ENCODE measurements at regions not wholly inside any gene's neighbourhood (a gene's known extent, or its start where the extent isn't known, plus 50 kb on each side); places are given as distances from the start of the nearest gene placed in this dataset.
"Not testable (repeated sequence)": the region's sequence is repeated elsewhere in the genome, so short reads cannot be mapped to it uniquely, and the experiment has no call there.

DNA sequence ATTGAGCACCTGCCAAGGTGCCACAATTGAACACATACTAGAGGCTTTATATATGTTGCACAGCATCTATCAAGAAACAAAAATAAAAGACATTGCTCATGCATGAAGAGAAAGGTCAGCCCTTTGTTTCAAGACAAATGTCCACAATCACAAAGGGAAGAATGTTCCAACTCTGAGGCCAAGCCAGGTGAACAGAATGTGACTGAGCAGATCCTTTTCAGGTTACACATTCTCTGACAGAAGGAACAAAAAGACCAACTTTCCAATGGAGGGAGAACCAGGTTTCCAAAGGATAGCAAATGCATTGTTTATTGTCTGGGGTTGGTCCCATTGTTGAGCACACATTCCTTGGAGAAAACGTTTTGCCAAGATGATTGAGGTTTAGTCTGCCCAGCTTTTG, 50.2 kb upstream of the FAM174B start:
- DNase-seq = no peak

DNA sequence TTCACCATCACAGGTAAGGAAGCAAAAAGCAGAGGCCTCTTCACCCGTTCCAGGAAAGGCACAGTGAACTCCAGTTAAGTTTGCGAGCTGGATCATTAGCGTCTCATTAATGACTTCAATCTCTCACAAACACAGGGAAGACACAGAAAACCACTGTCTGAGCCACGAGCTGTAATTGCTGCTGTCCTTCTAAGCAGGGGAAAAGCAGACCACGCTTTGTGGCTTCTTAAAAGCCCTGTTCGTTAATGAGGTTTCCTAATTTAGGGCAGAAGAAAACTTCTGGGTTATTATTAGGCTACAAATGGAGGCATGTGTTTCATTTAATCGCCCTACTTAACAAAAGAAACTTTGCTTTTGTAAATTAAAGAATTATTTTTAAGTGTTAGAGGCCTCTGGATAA, 50.6 kb upstream of the FAM174B start:
- no peak for DNase-seq

- DNase-seq = no peak
Measured at GRCh38 chr15:92707880-92708551, 52.4 kb upstream of the FAM174B start.

GRCh38 chr15:92708635-92709034, 53.1 kb upstream of the FAM174B start:
- no peak for DNase-seq

GRCh38 chr15:92709110-92709790, 53.7 kb upstream of the FAM174B start:
- peak; percentile 59 for DNase-seq

DNA sequence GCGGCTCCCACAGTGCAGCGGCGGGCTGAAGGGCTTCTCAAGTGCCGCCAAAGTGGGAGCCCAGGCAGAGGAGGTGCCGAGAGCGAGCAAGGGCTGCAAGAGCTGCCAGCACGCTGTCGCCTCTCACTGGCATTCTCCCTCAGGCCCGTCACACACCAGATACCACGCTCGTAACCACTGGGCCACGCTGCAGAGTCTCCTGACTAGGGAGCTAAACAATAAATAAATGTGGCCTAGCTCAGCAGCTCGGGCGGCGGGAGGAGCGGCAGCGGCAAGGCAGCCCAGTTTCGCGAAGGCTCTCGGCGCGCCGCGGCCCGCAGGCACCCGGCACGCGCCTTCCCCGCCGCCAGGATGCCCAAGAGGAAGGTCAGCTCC, 55.9 kb upstream of the FAM174B start:
- DNase-seq = no peak

GRCh38 chr15:92714077-92714476, 58.5 kb upstream of the FAM174B start:
- peak; percentile 24 for DNase-seq

DNA sequence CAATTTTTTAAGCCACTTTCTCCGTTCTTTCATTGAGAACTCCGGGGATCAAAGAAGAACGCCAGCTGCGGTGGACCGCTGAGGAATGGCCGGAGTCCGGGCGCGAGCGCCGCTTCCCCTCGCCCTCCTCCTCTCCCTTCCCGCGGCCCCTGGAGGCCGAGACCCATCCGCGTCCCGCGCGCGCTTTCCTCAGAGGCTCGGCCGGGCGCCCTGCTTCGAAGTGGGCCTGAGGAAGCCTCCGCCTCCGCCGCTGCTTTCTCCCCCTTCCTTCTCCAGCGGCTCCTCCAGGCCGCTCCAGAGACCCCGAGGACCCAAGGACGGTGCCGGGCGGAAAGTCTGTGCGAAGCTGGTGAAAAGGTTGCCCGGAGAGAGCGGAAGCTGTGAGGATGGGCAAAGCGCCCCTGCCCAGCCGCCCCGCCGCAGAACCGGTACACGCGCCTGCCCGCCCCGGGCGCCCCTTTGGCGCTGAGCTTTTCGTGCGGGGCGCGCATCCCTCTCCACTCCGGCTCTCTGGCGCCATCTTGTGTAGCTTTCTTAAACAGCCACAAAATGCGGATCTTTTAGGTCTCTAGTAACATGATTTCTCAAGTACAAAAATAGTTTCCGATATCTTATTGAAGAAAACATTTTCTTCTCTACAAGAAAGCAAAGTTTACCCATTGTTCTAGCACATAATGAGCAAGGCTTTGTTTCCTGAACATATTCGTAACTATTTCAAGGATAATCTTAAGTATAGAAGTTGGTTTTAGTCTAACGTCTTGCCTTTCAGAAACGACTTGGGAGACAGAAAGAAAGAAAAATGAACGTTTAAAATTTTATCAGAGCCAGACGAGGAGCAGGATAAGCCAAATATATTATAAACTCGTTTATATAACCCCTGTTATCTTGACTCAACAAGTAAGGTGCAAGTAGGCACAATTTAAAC, 59.2 kb upstream of the FAM174B start:
- peak; percentile 86 for DNase-seq

DNA sequence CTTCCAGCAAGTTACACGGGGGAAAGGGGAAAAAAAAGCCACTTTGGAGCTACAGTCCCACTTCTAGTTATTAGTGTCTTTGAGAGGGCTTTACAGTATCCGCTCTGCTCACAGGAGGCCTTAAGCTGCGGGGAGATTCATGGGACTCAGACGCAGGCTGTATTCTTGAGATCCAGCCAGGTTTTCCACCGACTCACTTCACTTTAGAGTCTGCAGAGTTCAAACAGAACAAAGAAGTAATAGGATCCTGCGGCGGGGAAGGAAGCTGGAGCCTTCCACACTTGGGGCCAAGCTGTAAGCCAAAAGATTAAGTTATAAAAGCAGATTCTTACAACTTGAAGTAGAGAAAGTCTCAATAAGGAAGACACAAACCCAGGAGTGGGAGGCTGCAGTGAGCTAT, 60.2 kb upstream of the FAM174B start:
- DNase-seq = no peak

GRCh38 chr15:92719021-92719420, 63.4 kb upstream of the FAM174B start:
- no peak for DNase-seq

- no peak for DNase-seq
Measured at GRCh38 chr15:92724144-92724543, 68.6 kb upstream of the FAM174B start.

- no peak for DNase-seq
Measured at GRCh38 chr15:92725171-92725570, 69.6 kb upstream of the FAM174B start.

DNA sequence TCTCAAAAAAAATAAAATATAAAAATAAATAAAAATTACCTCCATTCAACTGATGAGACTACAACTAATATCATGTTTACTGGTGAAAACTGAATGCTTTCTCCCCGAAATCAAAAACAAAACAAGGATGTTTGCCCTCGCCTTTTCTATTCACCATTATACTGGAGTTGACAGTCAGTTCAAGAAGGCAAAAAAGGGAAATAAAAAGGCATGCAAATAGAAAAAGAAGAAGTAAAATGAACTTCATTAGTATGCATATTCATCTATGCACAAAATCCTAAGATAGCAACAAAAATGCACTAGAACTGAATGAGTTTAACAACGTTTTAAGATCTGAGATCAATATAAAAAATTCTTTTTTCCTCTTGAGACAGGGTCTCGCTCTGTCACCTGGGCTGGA, 72.7 kb upstream of the FAM174B start:
- DNase-seq = no peak

GRCh38 chr15:92733090-92733933, 77.7 kb upstream of the FAM174B start:
- DNase-seq = no peak

- peak; percentile 84 for DNase-seq
Measured at GRCh38 chr15:92733934-92734521, 78.5 kb upstream of the FAM174B start.

- DNase-seq = not testable (repeated sequence)
Measured at GRCh38 chr15:92739246-92739645, 83.7 kb upstream of the FAM174B start.

DNA sequence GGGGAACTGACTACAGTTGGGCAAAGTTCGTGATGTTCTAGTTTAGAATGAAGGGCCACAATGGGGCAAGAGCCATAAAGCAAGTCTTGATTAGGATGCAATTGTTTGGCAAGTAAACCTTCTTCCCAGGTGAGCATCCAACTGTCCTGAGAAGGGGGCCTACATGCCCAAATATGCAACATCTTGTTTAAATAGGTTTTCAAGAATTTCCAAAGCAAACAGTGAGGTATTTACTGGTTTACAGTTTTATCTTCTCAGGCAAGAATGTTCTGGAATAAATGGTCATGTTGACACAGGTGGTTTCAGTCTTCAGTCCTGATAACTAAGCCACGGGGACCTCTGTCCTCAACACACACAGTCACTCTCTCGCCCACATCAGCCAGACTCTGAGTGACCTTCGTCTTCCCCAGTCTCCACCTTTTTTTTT, 90.3 kb upstream of the FAM174B start:
- no peak for DNase-seq

GRCh38 chr15:92747047-92747446, 91.5 kb upstream of the FAM174B start:
- DNase-seq = no peak

DNA sequence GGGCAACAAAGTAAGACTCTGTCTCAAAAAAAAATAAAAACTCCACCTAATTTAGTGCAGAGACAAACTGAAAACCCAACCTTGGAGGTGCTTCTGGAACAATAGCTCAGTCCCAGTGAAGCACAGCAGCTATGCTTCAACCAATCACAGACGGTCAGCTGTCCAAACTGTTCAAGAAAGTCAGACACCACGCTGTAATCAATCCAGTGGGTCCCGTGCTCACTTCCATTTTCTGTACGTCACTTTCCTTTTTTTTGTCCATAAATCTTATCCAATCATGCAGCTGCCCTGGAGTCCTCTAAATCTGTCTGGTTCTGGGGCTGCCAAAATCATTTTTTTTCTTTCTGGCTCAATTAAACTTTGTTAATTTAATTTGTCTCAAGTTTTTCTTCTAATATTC, 93.6 kb upstream of the FAM174B start:
- no peak for DNase-seq

GRCh38 chr15:92749946-92750345, 94.4 kb upstream of the FAM174B start:
- DNase-seq = no peak

- no peak for DNase-seq
Measured at GRCh38 chr15:92751528-92751927, 96.0 kb upstream of the FAM174B start.

GRCh38 chr15:92753591-92753990, 98.0 kb upstream of the FAM174B start:
- no peak for DNase-seq
